ENCODE measurements at regions not wholly inside any gene's neighbourhood (a gene's known extent, or its start where the extent isn't known, plus 50 kb on each side); places are given as distances from the start of the nearest gene placed in this dataset.

DNA sequence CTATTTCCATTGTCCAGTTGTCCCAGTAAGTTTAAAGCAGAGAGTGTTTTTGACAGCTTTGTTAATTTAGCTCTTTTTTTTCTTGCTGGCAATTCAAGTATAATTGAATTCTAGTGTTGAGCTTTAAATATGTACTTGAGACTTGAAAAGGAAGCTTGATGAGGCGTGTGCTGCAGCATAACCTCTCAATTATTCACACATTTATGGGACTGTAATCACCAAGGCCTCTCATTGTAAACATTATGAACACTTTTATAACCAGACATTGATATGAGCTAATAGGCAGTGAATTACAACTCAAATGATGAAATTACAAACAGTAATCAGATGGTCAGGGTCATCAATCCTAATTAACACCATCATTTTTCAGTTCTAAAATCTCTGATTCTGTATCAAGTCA, 378.0 kb upstream of the DDHD1 start:
- Histone ChIP-seq H3K23ac (ENCODE audit: low read length in 2 of 2) (no peak overlapping the region), H3K9me3 (ENCODE audit: control insufficient read depth, low read length) (no peaks in the 10 kb centered on the region), H2BK5ac (ENCODE audit: low read depth, low read length, poor library complexity, severe bottlenecking) (no peak overlapping the region), H3K18ac (ENCODE audit: low read depth in 1 of 2, low read length in 2 of 2) (no peak overlapping the region), H2AFZ (ENCODE audit: low read depth, low read length) (no peak overlapping the region), H3K4me2 (ENCODE audit: low read length, poor library complexity, severe bottlenecking) (no peak overlapping the region), H3K4me3 (ENCODE audit: insufficient read depth in 1 of 2, low read depth in 1 of 2, low read length in 2 of 2) (no peak overlapping the region), H2BK12ac (ENCODE audit: low read length in 2 of 2) (no peak overlapping the region), H3K9ac (ENCODE audit: low read length) (no peak overlapping the region), H4K8ac (ENCODE audit: low read length) (no peak overlapping the region), H3K27ac (ENCODE audit: low read length, poor library complexity, severe bottlenecking) (no peak overlapping the region), H3K14ac (ENCODE audit: low read length in 2 of 2) (no peak overlapping the region), H4K91ac (ENCODE audit: low read length) (no peak overlapping the region), H3K79me1 (replicated peaks; ENCODE audit: low read length, poor library complexity, severe bottlenecking) (no peaks in the 10 kb centered on the region), H3K36me3 (ENCODE audit: control insufficient read depth in 1 of 2, insufficient read depth in 2 of 2, low read depth in 1 of 2, low read length in 2 of 2) (no peaks in the 10 kb centered on the region), H2BK120ac (ENCODE audit: low read depth, low read length) (no peak overlapping the region), H2AK5ac (ENCODE audit: low read length, severe bottlenecking) (no peak overlapping the region), H2BK15ac (ENCODE audit: low read depth, poor library complexity, severe bottlenecking) (no peak overlapping the region), H3K4ac (ENCODE audit: low read depth in 1 of 2, low read length in 2 of 2) (no peak overlapping the region), H3K27me3 (ENCODE audit: control insufficient read depth in 1 of 2, insufficient read depth in 1 of 2, low read length in 2 of 2) (no peaks in the 10 kb centered on the region), H3K4me1 (ENCODE audit: control insufficient read depth, insufficient read depth, low read depth, low read length) (no peaks in the 10 kb centered on the region)
- no CpG with 5 or more reads among the region's 1 CpG for WGBS
- no peak for DNase-seq

DNA sequence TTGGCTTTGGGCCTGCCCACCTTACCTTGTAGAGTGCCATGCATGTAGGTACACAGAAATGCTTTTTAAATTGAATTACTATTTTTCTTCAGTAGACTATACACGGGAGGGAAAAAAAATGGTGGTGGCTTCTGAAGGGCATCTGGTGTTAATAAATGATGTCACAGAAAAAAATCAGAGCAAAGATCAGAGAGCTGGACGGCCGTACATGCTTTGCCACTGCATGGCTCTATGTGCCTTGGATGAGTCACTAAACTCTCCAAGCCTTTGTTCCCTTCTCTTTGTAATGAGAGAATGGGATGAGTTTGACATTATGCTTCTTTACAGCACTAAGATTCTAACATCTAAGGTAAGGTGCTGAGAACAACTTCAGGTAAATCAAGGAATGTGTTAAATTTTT, 376.4 kb upstream of the DDHD1 start:
- no peak overlapping the region for H3K4me3 ChIP-seq (ENCODE audit: insufficient read depth in 1 of 2, low read depth in 1 of 2, low read length in 2 of 2)
- H2AK5ac ChIP-seq (ENCODE audit: low read length, severe bottlenecking): no peak overlapping the region
- peak overlapping the region; percentile 56 for H4K91ac ChIP-seq (ENCODE audit: low read length)
- H3K4ac ChIP-seq (ENCODE audit: low read depth in 1 of 2, low read length in 2 of 2): no peak overlapping the region
- no peak overlapping the region for H2BK120ac ChIP-seq (ENCODE audit: low read depth, low read length)
- H2BK15ac ChIP-seq (ENCODE audit: low read depth, poor library complexity, severe bottlenecking): no peak overlapping the region
- H2AFZ ChIP-seq (ENCODE audit: low read depth, low read length): no peak overlapping the region
- no peak overlapping the region for H4K8ac ChIP-seq (ENCODE audit: low read length)
- DNase-seq: no peak
- no peaks in the 10 kb centered on the region for H3K27me3 ChIP-seq (ENCODE audit: control insufficient read depth in 1 of 2, insufficient read depth in 1 of 2, low read length in 2 of 2)
- H3K9me3 ChIP-seq (ENCODE audit: control insufficient read depth, low read length): no peaks in the 10 kb centered on the region
- 95% methylated on average over 3 of the region's 3 CpGs for WGBS
- no peak overlapping the region for H3K14ac ChIP-seq (ENCODE audit: low read length in 2 of 2)
- H3K36me3 ChIP-seq (ENCODE audit: control insufficient read depth in 1 of 2, insufficient read depth in 2 of 2, low read depth in 1 of 2, low read length in 2 of 2): no peaks in the 10 kb centered on the region
- peak overlapping the region; percentile 50 for H3K9ac ChIP-seq (ENCODE audit: low read length)
- H3K79me1 ChIP-seq (replicated peaks; ENCODE audit: low read length, poor library complexity, severe bottlenecking): no peaks in the 10 kb centered on the region
- H3K4me1 ChIP-seq (ENCODE audit: control insufficient read depth, insufficient read depth, low read depth, low read length): no peaks in the 10 kb centered on the region
- H2BK5ac ChIP-seq (ENCODE audit: low read depth, low read length, poor library complexity, severe bottlenecking): no peak overlapping the region
- H3K23ac ChIP-seq (ENCODE audit: low read length in 2 of 2): no peak overlapping the region
- no peak overlapping the region for H3K18ac ChIP-seq (ENCODE audit: low read depth in 1 of 2, low read length in 2 of 2)
- no peak overlapping the region for H3K27ac ChIP-seq (ENCODE audit: low read length, poor library complexity, severe bottlenecking)
- H2BK12ac ChIP-seq (ENCODE audit: low read length in 2 of 2): no peak overlapping the region
- no peak overlapping the region for H3K4me2 ChIP-seq (ENCODE audit: low read length, poor library complexity, severe bottlenecking)

DNA sequence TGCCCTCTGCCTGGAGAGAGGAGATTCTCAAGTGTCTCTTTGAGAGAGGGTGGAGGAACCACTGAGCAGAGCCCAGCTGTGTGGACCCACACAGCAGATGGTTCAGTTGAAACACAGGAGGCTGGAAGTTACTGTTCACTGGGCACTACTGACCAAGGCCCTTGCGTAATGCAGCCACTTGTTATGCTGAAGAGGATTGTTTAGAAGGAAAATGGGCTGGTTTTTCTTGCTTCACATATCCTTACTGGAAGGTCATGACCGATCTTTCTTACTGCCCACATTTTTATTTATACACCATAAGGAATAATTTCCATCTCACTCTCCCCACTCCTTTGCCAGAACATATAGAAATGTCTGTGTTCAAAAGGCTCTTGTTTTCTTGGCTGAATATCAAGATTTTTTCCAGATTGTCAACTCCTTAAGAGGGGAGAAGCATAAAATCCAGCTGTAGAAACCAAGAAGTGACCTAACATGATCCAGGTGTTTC, 375.1 kb upstream of the DDHD1 start:
- no peak overlapping the region for H3K23ac ChIP-seq (ENCODE audit: low read length in 2 of 2)
- no peak overlapping the region for H4K91ac ChIP-seq (ENCODE audit: low read length)
- no peak overlapping the region for H4K8ac ChIP-seq (ENCODE audit: low read length)
- no peak overlapping the region for H3K27ac ChIP-seq (ENCODE audit: low read length, poor library complexity, severe bottlenecking)
- no peaks in the 10 kb centered on the region for H3K27me3 ChIP-seq (ENCODE audit: control insufficient read depth in 1 of 2, insufficient read depth in 1 of 2, low read length in 2 of 2)
- no peak overlapping the region for H3K18ac ChIP-seq (ENCODE audit: low read depth in 1 of 2, low read length in 2 of 2)
- peak; percentile 90 for DNase-seq
- no peak overlapping the region for H2BK15ac ChIP-seq (ENCODE audit: low read depth, poor library complexity, severe bottlenecking)
- WGBS: 90% methylated on average over 1 of the region's 2 CpGs
- no peak overlapping the region for H2BK5ac ChIP-seq (ENCODE audit: low read depth, low read length, poor library complexity, severe bottlenecking)
- no peak overlapping the region for H3K14ac ChIP-seq (ENCODE audit: low read length in 2 of 2)
- no peak overlapping the region for H3K4me3 ChIP-seq (ENCODE audit: insufficient read depth in 1 of 2, low read depth in 1 of 2, low read length in 2 of 2)
- no peaks in the 10 kb centered on the region for H3K4me1 ChIP-seq (ENCODE audit: control insufficient read depth, insufficient read depth, low read depth, low read length)
- no peak overlapping the region for H2AFZ ChIP-seq (ENCODE audit: low read depth, low read length)
- H3K4me2 ChIP-seq (ENCODE audit: low read length, poor library complexity, severe bottlenecking): no peak overlapping the region
- H3K9ac ChIP-seq (ENCODE audit: low read length): peak overlapping the region; percentile 50
- H2BK120ac ChIP-seq (ENCODE audit: low read depth, low read length): no peak overlapping the region
- H3K9me3 ChIP-seq (ENCODE audit: control insufficient read depth, low read length): no peaks in the 10 kb centered on the region
- no peak overlapping the region for H2BK12ac ChIP-seq (ENCODE audit: low read length in 2 of 2)
- H3K4ac ChIP-seq (ENCODE audit: low read depth in 1 of 2, low read length in 2 of 2): no peak overlapping the region
- H2AK5ac ChIP-seq (ENCODE audit: low read length, severe bottlenecking): no peak overlapping the region
- no peaks in the 10 kb centered on the region for H3K36me3 ChIP-seq (ENCODE audit: control insufficient read depth in 1 of 2, insufficient read depth in 2 of 2, low read depth in 1 of 2, low read length in 2 of 2)
- H3K79me1 ChIP-seq (replicated peaks; ENCODE audit: low read length, poor library complexity, severe bottlenecking): no peaks in the 10 kb centered on the region

- Histone ChIP-seq H3K4ac (ENCODE audit: low read depth in 1 of 2, low read length in 2 of 2) (no peak overlapping the region), H2BK15ac (ENCODE audit: low read depth, poor library complexity, severe bottlenecking) (peak overlapping the region; percentile 56), H3K27me3 (ENCODE audit: control insufficient read depth in 1 of 2, insufficient read depth in 1 of 2, low read length in 2 of 2) (no peaks in the 10 kb centered on the region), H3K18ac (ENCODE audit: low read depth in 1 of 2, low read length in 2 of 2) (peak overlapping the region; percentile 18 to 57), H4K91ac (ENCODE audit: low read length) (no peak overlapping the region), H2AFZ (ENCODE audit: low read depth, low read length) (no peak overlapping the region), H3K23ac (ENCODE audit: low read length in 2 of 2) (no peak overlapping the region), H3K79me1 (replicated peaks; ENCODE audit: low read length, poor library complexity, severe bottlenecking) (no peaks in the 10 kb centered on the region), H3K27ac (ENCODE audit: low read length, poor library complexity, severe bottlenecking) (no peak overlapping the region), H3K14ac (ENCODE audit: low read length in 2 of 2) (peak overlapping the region in 1 of 2 experiments; percentile 20), H2BK12ac (ENCODE audit: low read length in 2 of 2) (peak overlapping the region in 1 of 2 experiments; percentile 17), H2AK5ac (ENCODE audit: low read length, severe bottlenecking) (no peak overlapping the region), H2BK5ac (ENCODE audit: low read depth, low read length, poor library complexity, severe bottlenecking) (no peak overlapping the region), H2BK120ac (ENCODE audit: low read depth, low read length) (no peak overlapping the region), H3K9ac (ENCODE audit: low read length) (peak overlapping the region; percentile 25), H3K4me1 (ENCODE audit: control insufficient read depth, insufficient read depth, low read depth, low read length) (no peaks in the 10 kb centered on the region), H3K4me3 (ENCODE audit: insufficient read depth in 1 of 2, low read depth in 1 of 2, low read length in 2 of 2) (peak overlapping the region in 1 of 2 experiments; percentile 49), H3K36me3 (ENCODE audit: control insufficient read depth in 1 of 2, insufficient read depth in 2 of 2, low read depth in 1 of 2, low read length in 2 of 2) (no peaks in the 10 kb centered on the region), H3K4me2 (ENCODE audit: low read length, poor library complexity, severe bottlenecking) (no peak overlapping the region), H3K9me3 (ENCODE audit: control insufficient read depth, low read length) (no peaks in the 10 kb centered on the region), H4K8ac (ENCODE audit: low read length) (no peak overlapping the region)
- 87% methylated on average over 3 of the region's 3 CpGs for WGBS
- no peak for DNase-seq
These were observed 373.1 kb upstream of the DDHD1 start for GRCh38 chr14:53526200-53526599.
